ENCODE measurements at regions not wholly inside any gene's neighbourhood (a gene's known extent, or its start where the extent isn't known, plus 50 kb on each side); places are given as distances from the start of the nearest gene placed in this dataset.

DNA sequence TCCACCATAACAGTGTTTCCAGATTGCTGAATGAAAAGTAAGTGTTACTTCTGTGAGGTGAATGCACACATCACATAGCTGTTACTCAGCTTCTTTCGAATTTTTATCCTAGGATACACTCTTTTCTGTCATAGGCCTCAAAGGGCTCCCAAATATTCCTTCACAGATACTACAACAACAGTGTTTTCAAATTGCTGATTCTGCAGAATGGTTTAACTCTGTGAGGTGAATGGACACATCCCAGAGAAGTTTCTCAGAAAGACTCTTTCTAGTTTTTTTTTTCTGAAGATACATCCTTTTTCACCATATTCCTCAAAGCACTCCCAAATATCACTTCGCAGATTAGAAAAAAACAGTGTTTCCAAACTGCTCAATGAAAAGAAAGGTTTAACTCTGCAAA lies 221.1 kb downstream of the OR4A5 start:
- TF ChIP-seq EZH2phosphoT487 (IDR thresholded peaks at IDR 0.05; ENCODE audit: borderline replicate concordance, low read length) (no peak), CTCF (IDR thresholded peaks at IDR 0.05; ENCODE audit: low read depth, low read length, poor library complexity, severe bottlenecking) (no peak)
- H3K9me3 ChIP-seq (ENCODE audit: control insufficient read depth, insufficient read depth, low read length): peaks cover 4% of the 10 kb centered on the region; the same call in 1 of the 2 replicates

GRCh38 chr11:54930930-54931329 lies 224.3 kb downstream of the OR4A5 start:
- Histone ChIP-seq H4K20me1 (ENCODE audit: control insufficient read depth, insufficient read depth, low read depth, low read length) (no peaks in the 10 kb centered on the region), H3K4me3 (ENCODE audit: low read length) (no peak overlapping the region), H3K9me2 (replicated peaks; ENCODE audit: control insufficient read depth, low read length) (no peaks in the 10 kb centered on the region), H3K4me1 (ENCODE audit: control insufficient read depth, low read length) (no peaks in the 10 kb centered on the region), H3K4me2 (ENCODE audit: low read length) (no peak overlapping the region), H3K27ac (ENCODE audit: low read depth, low read length) (no peak overlapping the region), H3K36me3 (ENCODE audit: control insufficient read depth, low read length) (no peaks in the 10 kb centered on the region), H3K9me3 (ENCODE audit: control insufficient read depth, insufficient read depth, low read length) (no peaks in the 10 kb centered on the region; the same call in 1 of the 2 replicates), H3K79me2 (ENCODE audit: control insufficient read depth, low read length) (no peaks in the 10 kb centered on the region), H3K27me3 (ENCODE audit: control insufficient read depth, low read length) (no peaks in the 10 kb centered on the region), H3F3A (ENCODE audit: control insufficient read depth, insufficient read depth) (no peaks in the 10 kb centered on the region)
- no peak for TF ChIP-seq EZH2phosphoT487 (IDR thresholded peaks at IDR 0.05; ENCODE audit: borderline replicate concordance, low read length)
- no peak for TF ChIP-seq CTCF (IDR thresholded peaks at IDR 0.05; ENCODE audit: low read depth, low read length, poor library complexity, severe bottlenecking)

More for the DNA sequence above, 221.1 kb downstream of the OR4A5 start:
- Histone ChIP-seq H3F3A (ENCODE audit: control insufficient read depth, insufficient read depth) (no peaks in the 10 kb centered on the region), H3K4me2 (ENCODE audit: low read length) (no peak overlapping the region), H3K4me3 (ENCODE audit: low read length) (no peak overlapping the region), H3K4me1 (ENCODE audit: control insufficient read depth, low read length) (no peaks in the 10 kb centered on the region), H3K27ac (ENCODE audit: low read depth, low read length) (no peak overlapping the region), H3K27me3 (ENCODE audit: control insufficient read depth, low read length) (no peaks in the 10 kb centered on the region), H3K36me3 (ENCODE audit: control insufficient read depth, low read length) (no peaks in the 10 kb centered on the region), H3K79me2 (ENCODE audit: control insufficient read depth, low read length) (no peaks in the 10 kb centered on the region), H3K9me2 (replicated peaks; ENCODE audit: control insufficient read depth, low read length) (no peaks in the 10 kb centered on the region), H4K20me1 (ENCODE audit: control insufficient read depth, insufficient read depth, low read depth, low read length) (no peaks in the 10 kb centered on the region)

GRCh38 chr11:54944211-54944610 lies 237.6 kb downstream of the OR4A5 start:
- Histone ChIP-seq H3K27me3 (ENCODE audit: control insufficient read depth, low read length) (no peaks in the 10 kb centered on the region), H3K36me3 (ENCODE audit: control insufficient read depth, low read length) (no peaks in the 10 kb centered on the region), H3K4me2 (ENCODE audit: low read length) (no peak overlapping the region), H3K9me2 (replicated peaks; ENCODE audit: control insufficient read depth, low read length) (no peaks in the 10 kb centered on the region), H3F3A (ENCODE audit: control insufficient read depth, insufficient read depth) (no peaks in the 10 kb centered on the region), H4K20me1 (ENCODE audit: control insufficient read depth, insufficient read depth, low read depth, low read length) (no peaks in the 10 kb centered on the region), H3K9me3 (ENCODE audit: control insufficient read depth, insufficient read depth, low read length) (peaks cover 13% of the 10 kb centered on the region; the same call in 1 of the 2 replicates), H3K27ac (ENCODE audit: low read depth, low read length) (no peak overlapping the region), H3K4me3 (ENCODE audit: low read length) (no peak overlapping the region), H3K79me2 (ENCODE audit: control insufficient read depth, low read length) (no peaks in the 10 kb centered on the region), H3K4me1 (ENCODE audit: control insufficient read depth, low read length) (no peaks in the 10 kb centered on the region)
- TF ChIP-seq CTCF (IDR thresholded peaks at IDR 0.05; ENCODE audit: low read depth, low read length, poor library complexity, severe bottlenecking) (no peak), EZH2phosphoT487 (IDR thresholded peaks at IDR 0.05; ENCODE audit: borderline replicate concordance, low read length) (no peak)
